GM21619 (cell line): ENCODE measurements at regions not wholly inside any gene's neighbourhood (a gene's known extent, or its start where the extent isn't known, plus 50 kb on each side); places are given as distances from the start of the nearest gene placed in this dataset.
"Not testable (repeated sequence)": the region's sequence is repeated elsewhere in the genome, so short reads cannot be mapped to it uniquely, and the experiment has no call there.

Experiments
- ATAC-seq: cut with Tn5 transposase; IDR thresholded peaks from one replicate; pipeline ENCODE4 v1.9.1; 2021; ENCODE audit not compliant: unreplicated experiment

DNA sequence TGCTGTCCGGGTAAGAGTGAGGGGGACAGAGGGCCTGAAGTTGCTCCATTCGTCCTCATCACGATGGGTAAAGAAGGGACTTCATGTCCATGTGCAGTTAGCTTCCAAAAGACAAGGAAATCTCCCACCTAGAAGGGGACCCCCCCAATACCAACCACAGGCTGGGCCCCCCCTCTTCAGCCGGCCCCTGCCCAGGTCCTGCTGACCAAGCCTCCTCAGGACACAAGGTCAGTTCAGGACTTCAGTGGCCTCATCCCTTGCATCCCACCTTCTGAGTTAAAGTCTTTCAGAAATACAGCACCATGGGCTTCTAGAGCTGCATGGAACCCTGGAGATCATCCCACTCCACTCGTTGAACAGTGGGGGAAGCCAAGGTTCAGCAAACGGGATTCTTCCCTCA lies 115.4 kb upstream of the ERG start:
- ATAC-seq: no peak

DNA sequence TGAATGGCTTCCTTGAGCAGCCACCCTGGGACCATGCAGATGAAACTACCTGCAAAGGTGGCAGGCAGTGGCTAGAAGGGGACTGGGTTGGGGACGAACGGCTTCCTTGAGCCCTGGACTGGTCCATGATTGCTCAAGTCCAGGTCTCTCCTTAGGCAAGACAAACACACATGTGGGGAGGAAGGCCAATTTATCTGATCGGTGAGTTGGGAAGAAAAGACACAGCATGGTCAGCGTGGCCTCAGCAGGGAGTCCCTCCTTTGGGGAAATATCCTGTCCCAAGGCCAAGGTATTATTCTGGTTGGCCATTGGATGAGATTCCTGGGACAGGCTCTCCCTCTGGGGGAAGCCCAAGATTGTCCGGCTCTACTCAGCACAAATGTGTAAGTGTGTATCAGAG lies 116.3 kb upstream of the ERG start:
- ATAC-seq: no peak

DNA sequence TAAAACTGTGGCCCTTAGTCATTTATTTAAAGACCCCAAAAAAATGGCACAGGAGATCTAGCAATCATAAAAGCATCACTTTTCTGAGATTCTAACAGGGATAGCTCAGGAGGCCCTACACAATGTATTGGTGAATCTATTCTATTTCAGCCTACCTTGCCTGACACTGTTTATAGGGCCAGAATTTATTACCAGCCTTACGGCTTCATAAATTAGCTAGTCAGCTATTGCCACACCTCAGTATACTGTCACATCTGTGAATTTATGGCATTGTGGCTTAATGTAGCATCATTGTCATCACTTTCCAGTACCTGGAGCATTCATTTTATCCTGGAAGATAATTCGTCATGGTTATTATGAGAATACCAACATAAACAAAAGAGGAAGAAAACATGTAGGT lies 121.2 kb upstream of the ERG start:
- no peak for ATAC-seq

DNA sequence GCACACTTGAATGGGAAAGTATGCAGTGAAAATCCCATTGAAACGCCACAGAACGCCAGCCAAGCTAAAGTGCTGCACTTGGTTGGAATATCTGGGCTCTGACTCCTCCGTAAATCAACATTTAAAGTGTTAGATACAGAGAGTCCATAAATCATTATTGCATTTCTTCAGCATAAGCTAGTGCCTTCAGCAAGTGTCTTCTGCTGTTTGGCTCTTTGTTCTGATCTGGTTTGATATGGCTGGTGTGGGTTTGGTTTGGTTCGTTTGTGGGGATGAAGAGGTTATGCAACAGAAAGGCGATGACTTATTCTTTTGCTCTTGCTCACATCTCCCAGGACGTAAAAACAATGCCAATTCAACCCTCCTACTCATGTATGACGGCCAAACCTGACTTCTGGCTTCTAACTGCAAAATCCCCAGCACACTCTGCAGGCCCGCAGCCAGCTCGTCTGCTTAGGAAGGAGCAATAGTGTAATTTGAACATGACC lies 121.8 kb upstream of the ERG start:
- ATAC-seq: no peak

DNA sequence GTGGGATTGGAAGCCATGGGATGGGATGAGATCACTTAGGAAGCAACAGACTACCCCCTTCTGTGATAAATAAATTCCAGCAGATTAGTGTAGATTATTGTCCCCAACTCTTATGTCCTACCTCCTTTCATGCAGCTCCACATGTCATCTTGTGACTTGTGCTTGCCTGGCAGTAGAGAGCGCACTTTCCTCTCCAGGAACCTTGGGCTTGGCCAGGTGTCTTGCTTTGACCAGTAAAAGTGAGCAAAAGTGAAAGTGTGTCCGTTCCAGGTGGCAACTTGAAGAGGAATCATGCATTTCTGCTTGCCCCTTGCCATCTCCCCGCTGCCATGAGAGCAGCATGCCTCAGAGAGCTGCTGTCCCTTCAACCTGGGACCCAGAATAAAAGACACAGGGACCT lies 122.9 kb upstream of the ERG start:
- no peak for ATAC-seq

DNA sequence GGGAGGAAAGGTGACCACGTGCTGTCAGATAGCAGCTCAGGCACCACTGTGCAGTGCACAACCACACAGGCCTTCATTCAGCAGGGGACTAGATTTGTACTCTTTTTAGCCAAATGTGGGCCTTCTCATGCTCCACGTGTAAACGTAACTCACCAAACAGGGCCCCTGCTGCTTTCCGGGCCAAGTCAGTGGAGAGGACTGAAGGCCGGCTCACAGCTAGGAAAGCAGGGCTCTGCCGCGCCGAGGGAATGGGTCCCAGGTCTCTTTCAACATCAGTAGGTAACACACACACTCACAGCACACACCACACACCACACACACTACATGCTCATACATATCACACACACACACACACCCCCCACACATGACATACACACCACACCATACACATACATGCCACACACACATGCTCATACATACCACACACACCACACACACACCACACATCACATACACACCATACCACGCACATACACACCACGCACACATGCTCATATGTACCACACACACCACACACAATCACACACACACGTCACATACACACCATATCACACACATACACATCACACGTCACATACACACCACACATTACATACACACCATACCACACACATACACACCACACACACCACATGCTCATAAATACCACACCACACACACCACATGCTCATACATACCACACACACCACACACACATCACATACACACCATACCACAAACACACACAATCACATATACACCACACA lies 124.0 kb upstream of the ERG start:
- ATAC-seq: no peak

DNA sequence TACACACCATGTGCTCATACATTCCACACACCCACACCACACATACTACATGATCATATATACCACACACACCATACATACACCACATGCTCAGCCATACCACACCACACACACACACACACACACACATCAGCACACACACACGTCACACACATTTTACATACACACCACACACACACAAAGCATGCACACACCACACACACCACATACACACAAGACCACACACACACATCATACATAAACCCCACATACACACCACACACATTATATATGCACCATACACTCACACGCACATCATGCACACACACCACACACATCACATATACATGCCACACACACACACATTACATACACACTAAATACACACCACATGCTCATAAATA lies 124.5 kb upstream of the ERG start:
- no peak for ATAC-seq

DNA sequence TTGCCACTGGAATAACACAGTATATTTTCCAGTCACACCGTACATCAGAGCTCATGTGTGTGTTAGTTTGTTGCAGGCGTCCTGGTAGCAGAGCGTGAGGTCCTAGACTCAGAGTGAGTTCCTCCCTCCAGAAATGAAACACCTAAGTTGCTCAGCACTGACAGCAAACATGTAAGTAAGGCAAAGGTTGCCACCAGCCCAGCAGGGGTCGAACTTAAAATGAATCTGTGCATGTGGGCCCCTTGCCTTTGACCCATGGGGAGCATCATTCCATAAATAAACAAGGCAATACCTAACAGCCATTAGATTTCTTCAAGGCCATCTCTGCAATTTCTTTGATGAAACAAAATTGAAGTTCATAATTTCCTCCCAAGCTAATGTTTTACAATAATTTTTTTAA lies 125.3 kb upstream of the ERG start:
- no peak for ATAC-seq

DNA sequence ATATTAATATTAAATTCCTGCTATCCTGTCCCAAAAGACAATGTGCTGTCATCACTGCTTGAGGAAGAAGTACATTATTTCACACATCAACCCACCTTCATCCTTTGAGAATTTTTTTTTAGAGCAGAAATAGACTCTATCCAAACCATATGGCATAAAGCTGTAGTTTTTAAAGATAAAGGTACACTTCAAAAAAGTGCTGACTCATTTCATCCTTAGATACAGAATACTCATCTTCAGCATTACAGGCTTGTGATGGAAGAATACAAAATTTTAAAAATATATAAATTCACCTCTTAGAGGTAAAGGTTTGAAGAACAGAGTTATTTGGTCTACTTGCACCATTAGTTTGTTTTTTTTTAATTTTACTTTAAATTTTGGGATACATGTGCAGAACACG lies 126.7 kb upstream of the ERG start:
- no peak for ATAC-seq

DNA sequence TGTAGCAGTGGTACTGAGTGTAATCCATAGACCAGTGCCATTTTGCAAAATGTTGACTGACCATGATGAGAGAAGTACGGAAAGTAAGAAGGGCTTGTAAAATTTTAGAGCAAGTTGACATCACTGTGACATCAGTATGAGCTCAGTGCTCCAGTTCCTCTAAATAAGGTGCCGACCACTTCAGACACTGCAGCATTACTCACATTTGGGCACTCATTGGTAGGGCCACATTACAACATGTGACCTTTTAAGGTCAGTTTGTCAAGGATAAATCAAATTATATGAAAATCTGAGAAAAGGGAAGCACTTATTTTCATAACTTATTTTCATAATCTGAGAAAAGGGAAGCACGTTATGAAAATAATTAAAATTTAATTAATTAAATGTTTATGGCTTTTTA lies 128.0 kb upstream of the ERG start:
- ATAC-seq: no peak

DNA sequence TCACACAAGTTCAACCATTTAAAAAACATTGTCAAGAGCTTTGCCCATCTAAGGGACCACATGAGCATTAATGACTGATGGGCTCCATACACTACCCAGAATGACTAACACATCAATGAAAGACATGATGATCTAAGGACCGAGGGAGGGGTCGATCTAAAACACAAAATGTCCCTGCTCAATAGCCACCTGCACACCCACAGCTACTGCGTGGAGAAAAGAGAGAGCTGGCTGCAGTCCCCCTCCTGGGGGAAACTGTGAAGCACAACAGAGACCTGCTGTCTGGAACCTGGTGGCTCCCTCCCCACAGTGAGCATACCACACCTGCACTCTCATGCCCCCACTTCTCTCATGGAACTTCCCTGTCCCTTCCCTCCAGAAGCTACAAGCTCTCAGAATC lies 130.1 kb upstream of the ERG start:
- ATAC-seq: no peak

DNA sequence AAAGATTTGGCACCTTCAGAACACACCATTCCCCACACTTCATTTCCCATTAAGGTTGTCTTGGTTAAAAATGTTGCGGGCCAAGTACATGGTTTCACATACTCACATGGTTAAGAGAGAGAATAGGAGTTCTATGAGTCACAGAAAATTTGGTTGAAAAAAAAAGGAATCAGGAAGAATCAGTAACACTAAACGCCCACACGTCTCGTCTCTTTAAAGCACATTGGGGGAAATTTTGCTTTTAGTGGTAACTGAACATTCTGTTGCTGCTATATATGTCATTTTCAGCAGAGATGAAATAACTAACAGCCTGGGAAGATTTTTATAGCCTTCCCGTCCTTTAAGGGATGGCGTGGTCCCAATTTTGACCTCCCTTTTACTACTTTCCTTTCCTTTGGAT lies 132.9 kb upstream of the ERG start:
- no peak for ATAC-seq

DNA sequence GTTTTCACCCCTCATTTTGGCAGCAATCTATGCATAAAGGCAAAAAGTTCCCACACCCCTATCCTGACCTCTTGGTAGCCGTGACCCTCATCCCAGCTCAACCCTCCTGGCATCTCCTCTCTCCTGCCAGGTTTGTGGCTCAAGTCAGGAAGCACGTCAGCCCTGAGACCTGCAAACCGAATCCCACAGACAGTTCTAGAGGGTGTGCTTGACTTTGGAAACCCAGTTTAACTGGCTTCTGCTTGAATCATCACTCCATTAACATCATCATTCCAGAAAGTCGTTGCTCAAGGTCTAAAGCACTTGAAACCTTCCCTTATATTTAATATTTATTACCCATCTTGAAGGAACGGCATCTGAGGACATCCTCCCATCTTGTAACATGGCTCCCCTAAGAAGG lies 133.4 kb upstream of the ERG start:
- ATAC-seq: no peak

DNA sequence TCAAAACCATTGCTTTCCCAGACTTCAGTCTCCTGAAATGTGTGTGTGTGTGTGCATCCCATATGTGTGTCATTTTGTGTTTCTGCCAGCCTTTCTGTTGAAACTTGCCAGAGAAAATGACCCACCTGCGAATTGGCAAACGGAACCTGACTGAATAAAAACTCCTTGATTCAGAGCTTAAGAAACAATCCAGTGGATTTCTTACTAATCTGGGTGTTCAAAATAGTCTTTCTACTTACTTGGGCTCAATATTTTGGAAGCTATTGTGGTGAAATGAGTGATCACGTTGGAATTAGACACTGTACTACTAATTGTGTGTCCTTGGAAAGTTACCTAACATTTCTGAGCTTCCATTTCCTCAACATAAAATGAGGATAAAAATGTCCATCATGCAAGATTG lies 138.9 kb upstream of the ERG start:
- no peak for ATAC-seq

DNA sequence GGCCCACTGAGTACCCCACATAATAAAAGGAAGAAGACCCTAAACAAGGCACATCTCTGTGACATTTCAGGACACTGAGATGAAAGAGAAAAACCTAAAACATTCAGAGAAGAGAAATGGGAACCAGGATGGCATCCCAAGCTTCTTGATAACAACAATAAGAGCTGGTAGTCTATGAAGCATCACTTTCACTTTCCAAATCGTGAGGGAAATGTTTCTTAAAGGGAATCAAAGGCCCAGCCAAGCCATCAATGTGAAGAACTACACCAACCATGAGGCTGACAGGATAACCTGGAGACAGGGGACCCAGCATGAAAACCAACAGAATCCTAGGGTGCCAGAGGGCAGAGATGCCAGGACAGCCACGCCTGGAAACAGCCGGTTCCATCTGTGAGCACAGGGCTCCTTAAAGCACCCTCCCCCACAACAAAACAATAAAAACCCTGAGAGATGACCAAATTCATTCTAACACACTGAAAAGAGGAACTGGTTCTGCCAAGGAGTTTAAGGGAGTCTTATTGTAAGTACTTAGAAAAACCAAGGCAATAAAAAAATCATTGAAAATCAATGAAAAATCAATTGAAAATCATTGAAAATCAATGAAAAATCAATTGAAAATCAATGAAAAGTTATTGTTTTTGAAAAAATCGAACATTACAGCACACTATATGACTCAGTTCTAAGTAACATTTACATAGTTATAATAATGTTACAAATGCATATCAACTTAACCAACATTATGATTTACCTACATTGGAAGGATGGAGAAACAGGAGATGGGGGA lies 141.5 kb upstream of the ERG start:
- no peak for ATAC-seq

DNA sequence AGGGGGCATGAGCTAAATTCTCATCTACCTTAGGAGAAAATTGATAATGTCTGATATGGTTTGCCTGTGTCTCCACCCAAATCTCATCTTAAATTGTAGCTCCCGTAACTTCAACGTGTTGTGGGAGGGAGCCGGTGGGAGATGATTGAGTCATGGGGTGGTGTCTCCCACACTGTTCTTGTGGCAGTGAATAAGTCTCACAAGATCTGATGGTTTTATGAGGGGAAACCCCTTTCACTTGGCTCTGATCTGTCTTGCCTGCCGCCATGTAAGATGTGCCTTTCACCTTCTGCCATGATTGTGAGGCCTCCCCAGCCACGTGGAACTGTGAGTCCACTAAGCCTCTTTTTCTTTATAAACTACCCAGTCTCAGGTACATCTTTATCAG lies 142.1 kb upstream of the ERG start:
- not testable (repeated sequence) for ATAC-seq

DNA sequence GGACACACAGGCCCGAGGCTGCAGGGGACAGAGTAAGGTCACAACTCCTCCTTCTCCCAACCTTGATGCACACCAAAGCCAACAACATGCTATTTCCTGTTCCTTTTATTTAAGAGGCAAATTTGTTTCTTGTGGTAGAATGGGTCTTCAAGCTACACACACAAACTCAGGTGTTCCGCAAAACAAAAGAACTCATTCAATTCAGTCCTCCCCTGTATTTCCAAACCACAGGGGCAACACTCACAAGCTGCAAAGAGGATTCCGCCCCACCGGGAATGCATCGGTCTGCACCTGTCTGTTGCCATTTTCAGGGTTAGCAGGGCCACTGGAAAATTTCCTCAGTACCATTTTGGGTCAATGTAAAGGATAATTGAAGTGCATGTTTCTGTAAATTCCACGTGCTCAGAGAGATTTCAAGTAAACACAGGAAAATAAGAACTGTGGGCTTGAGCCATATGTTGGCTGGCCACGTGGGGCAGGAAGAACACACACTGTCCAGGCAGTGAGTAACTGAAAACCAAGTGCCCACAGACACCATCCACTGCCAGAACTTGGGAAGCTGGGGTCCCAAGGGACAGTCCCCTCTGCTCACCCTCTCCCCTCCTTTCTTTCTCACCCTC lies 145.2 kb upstream of the ERG start:
- ATAC-seq: no peak

DNA sequence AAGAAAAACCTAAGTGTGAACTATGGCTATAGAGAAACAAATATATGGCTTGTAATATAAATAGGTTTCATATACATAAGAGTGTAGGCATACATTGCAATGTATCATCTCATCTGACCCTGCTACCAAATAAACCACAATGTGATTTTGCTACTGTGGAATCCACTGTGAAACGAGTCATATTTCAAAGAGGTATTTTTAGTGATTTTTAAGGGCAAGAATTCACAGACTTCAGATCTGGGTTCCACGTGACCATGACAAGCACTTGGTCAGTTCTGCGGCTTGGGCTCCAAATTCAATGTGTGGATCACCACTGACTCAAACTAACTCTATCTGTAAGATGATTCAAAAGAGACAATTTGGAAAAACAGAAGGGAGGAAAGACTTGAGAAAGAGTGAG lies 147.0 kb upstream of the ERG start:
- no peak for ATAC-seq

DNA sequence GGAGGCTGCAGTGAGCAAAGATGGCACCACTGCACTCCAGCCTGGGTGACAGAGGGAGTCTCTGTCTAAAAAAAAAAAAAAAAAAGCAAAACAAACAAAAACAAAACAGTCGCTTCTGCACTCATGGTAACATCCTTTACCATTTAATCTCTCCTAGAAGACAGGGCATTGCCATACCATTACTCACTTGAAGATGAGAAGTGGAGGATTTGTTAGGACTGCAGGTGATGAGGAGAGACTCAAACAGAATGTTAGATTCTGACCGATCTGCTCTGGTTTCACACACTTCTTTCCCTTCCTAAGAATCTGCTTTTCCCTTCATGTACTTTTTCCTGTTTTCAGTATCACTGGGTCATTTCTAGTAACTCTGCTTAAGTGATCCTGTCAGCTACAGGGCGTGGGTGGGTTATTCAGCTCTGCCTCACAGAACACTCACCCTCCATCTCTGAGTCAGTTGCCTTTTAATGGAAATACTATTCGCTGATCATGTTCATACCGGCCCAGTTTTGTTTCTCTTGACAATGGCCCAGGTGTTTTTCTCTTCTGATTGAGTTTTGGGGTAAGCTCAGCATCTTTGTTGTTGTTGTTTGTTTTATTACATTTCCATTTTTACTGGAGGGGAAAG lies 148.0 kb upstream of the ERG start:
- ATAC-seq: no peak

DNA sequence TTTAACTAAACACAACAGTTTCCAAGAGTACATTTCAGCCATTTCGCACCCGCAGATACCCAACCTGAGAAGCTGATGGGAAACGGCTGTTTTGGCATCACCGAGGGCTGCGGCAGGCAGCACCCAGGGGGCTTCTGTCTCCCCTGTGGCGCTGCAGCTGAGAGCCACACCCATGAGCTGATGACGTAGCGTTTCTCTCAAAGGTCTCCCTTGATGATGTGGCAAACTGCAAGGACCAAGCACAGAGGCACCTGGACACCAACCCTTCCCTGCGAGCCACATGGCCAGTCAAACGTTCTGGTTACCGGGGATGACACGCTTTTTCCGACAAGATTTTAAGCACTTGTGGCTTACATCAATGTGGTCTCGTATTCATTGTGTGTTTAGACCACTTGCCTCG lies 150.8 kb upstream of the ERG start:
- ATAC-seq: no peak

DNA sequence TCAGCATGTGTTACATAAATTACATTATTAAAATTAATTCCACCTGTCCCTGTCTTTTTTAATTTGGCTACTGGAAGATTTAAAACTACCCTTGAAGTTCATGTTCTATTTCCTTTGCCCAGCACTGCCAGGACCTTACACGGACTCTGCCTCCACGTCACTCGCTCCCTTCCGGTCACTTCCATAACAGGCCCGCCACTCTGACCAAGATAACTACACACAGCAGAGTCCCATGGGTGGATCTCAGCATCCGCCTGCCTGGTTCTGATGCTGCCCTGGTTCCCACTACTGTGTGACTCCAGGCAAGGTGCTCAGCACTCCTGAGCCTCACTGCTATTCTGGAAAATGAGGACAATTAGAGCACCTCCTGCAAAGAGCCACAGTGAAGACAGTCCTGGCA lies 153.3 kb upstream of the ERG start:
- ATAC-seq: no peak

DNA sequence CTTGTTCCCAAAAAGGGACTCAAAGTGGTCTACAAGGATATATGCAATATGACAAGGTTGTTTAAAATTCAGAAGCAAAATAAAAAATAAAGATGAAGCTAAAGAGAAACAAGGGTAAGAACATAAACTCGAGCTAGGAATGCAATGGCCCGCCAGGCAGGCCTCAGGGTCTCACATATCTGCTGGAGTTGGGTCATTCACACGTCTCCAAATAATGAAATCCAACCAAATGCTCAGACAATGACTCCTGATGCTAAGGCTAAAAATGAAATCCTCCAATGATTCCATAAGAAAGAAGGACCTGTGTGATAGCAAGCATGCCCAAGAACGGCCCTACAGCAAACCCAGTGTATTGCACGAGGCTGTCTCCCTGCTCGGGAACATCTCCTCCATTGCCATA lies 153.3 kb upstream of the ETS2 start:
- no peak for ATAC-seq
